ENCODE measurements at regions not wholly inside any gene's neighbourhood (a gene's known extent, or its start where the extent isn't known, plus 50 kb on each side); places are given as distances from the start of the nearest gene placed in this dataset.

DNA sequence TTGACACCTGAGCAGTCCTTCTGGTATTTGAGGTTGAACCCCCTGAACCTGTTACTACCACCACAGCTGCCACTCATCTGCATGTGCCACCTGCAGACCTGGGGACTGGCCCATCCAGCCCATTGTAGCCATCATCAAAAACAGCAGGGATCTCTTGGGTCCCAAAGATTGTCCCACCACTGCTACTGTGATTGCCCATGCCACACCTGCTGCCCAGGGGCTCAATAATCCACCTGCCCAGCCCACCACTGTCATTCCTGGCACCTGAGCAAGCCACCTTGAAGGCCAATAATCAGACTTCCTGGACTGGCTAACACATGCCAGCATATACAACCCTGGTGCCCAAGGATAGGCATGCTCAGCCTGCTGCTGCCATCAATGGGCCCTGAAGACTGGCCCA, 327.6 kb downstream of the CYRIA start:
- Histone ChIP-seq H3K4me1 (no peaks in the 10 kb centered on the region), H3K36me3 (no peaks in the 10 kb centered on the region), H3K27ac (no peak overlapping the region), H3K27me3 (no peaks in the 10 kb centered on the region), H3K4me3 (no peak overlapping the region), H3K9me3 (peaks cover 0 to 2% (median 0%) of the 10 kb centered on the region in 4 donors)
- DNase-seq, result no peak
- intact Hi-C loops (cut with DNase I), result no loop called here
- TF ChIP-seq POLR2A (IDR thresholded peaks at IDR 0.05) (no peak), POLR2AphosphoS5 (IDR thresholded peaks at IDR 0.05) (no peak), EP300 (IDR thresholded peaks at IDR 0.05) (no peak)
- TF ChIP-seq, protein P1, sequence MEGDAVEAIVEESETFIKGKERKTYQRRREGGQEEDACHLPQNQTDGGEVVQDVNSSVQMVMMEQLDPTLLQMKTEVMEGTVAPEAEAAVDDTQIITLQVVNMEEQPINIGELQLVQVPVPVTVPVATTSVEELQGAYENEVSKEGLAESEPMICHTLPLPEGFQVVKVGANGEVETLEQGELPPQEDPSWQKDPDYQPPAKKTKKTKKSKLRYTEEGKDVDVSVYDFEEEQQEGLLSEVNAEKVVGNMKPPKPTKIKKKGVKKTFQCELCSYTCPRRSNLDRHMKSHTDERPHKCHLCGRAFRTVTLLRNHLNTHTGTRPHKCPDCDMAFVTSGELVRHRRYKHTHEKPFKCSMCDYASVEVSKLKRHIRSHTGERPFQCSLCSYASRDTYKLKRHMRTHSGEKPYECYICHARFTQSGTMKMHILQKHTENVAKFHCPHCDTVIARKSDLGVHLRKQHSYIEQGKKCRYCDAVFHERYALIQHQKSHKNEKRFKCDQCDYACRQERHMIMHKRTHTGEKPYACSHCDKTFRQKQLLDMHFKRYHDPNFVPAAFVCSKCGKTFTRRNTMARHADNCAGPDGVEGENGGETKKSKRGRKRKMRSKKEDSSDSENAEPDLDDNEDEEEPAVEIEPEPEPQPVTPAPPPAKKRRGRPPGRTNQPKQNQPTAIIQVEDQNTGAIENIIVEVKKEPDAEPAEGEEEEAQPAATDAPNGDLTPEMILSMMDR (IDR thresholded peaks at IDR 0.05), result no peak

DNA sequence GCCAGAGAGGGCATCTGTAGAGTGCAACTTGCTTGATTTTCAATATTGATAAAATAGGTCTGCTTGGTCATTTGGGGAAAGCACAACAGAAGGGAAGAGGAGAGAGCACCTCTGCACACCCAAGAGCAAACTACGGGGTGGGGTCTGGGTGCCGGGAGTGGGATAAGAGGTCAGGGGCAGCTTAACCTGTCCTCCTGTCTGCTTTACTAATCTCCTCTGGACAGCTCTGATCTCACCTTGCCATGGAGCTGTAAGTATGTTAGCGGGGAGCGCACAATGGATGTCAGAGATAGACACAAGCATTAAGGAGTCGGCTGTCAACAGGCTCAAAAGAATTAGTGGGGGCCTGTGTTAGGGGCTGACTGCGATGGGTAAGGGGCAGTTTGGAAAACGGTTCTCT, 328.7 kb downstream of the CYRIA start:
- Histone ChIP-seq H3K27me3 (no peaks in the 10 kb centered on the region), H3K36me3 (no peaks in the 10 kb centered on the region), H3K4me1 (no peaks in the 10 kb centered on the region), H3K27ac (no peak overlapping the region), H3K4me3 (no peak overlapping the region), H3K9me3 (peaks cover 0 to 2% (median 0%) of the 10 kb centered on the region in 4 donors)
- WGBS, 2 donors, result 95 to 96% methylated on average over 7 of the region's 7 CpGs
- intact Hi-C loops (cut with DNase I), result no loop called here
- TF ChIP-seq POLR2AphosphoS5 (IDR thresholded peaks at IDR 0.05), result no peak
- DNase-seq, result no peak

DNA sequence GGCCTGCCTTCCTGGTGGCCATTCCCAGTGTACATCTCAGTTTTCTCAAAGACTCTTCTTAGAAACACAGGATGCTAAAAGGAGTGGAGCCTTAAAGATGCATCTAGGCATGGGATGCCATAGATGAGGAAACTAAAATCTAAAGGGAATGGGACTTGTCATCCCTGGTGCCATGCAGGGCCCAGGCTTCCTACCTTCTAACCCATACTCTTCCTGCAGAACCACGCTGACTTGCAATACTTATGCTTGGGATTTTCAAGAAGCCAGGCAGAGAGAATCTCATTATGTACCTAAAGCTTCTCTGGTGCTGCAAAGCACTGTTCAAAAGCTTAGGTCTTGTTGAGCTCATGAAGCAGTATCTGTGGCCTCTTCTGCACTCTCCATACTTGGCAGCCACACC, 329.1 kb downstream of the CYRIA start:
- no peak overlapping the region for H3K27ac ChIP-seq
- WGBS, 2 donors, result 77 to 86% methylated on average over 1 of the region's 1 CpG
- TF ChIP-seq POLR2A (IDR thresholded peaks at IDR 0.05) (no peak), POLR2AphosphoS5 (IDR thresholded peaks at IDR 0.05) (no peak), EP300 (IDR thresholded peaks at IDR 0.05) (no peak)
- TF ChIP-seq, protein P1 (IDR thresholded peaks at IDR 0.05), result no peak
- peaks cover 0 to 2% (median 0%) of the 10 kb centered on the region in 4 donors for H3K9me3 ChIP-seq
- no peak overlapping the region for H3K4me3 ChIP-seq
- no peak for DNase-seq
- no peaks in the 10 kb centered on the region for H3K36me3 ChIP-seq
- no peaks in the 10 kb centered on the region for H3K27me3 ChIP-seq
- intact Hi-C loops (cut with DNase I), result no loop called here
- no peaks in the 10 kb centered on the region for H3K4me1 ChIP-seq

DNA sequence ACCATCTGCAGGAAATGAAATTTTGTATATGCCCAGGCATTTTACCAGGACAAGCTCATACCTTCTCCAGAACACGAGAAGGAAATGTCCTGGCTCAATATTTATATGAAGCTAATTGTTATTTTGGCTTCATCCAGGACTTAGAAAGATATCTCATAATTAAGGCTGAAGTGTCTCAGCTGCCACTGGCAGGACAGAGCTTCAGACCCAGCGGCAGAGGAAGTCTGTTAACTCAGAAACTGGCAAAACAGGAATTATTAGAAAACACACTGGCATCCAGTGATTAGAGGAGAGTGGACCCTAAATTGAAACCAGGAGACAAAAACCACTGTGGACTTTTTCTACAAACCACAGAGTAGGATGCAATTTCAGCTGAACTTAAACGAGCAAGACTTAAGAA, 329.7 kb downstream of the CYRIA start:
- H3K27me3 ChIP-seq, result no peaks in the 10 kb centered on the region
- H3K27ac ChIP-seq, result no peak overlapping the region
- intact Hi-C loops (cut with DNase I), result no loop called here
- peaks cover 0 to 1% (median 0%) of the 10 kb centered on the region in 4 donors for H3K4me1 ChIP-seq
- H3K36me3 ChIP-seq, result no peaks in the 10 kb centered on the region
- no peak for DNase-seq
- TF ChIP-seq, protein P1 (IDR thresholded peaks at IDR 0.05), result no peak
- TF ChIP-seq POLR2AphosphoS5 (IDR thresholded peaks at IDR 0.05) (no peak), EP300 (IDR thresholded peaks at IDR 0.05) (no peak), POLR2A (IDR thresholded peaks at IDR 0.05) (no peak)
- WGBS, 2 donors, result 52 to 72% methylated on average over 3 of the region's 3 CpGs
- no peak overlapping the region for H3K4me3 ChIP-seq
- H3K9me3 ChIP-seq, result peaks cover 0 to 2% (median 0%) of the 10 kb centered on the region in 4 donors

DNA sequence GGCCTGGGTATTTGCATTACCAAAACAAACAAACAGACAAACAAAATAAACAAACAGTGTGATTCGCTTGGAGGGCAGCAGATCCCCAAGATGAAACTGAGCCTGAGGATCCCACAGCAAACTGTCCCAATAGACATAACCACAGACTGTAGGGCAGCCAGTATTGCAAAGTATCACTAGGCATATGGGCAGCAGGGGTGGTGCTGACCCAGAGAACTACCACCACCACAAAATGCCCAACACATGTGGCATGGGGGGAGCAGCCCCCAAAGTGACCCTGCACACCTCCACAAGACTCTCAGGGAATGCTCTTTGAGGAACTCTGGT, 330.1 kb downstream of the CYRIA start:
- Histone ChIP-seq H3K9me3 (peaks cover 0 to 2% (median 0%) of the 10 kb centered on the region in 4 donors), H3K4me3 (no peak overlapping the region), H3K36me3 (no peaks in the 10 kb centered on the region), H3K27ac (no peak overlapping the region), H3K27me3 (no peaks in the 10 kb centered on the region), H3K4me1 (peaks cover 0 to 5% (median 0%) of the 10 kb centered on the region in 4 donors)
- no peak for DNase-seq
- TF ChIP-seq, protein P1 (IDR thresholded peaks at IDR 0.05), result no peak
- TF ChIP-seq POLR2AphosphoS5 (IDR thresholded peaks at IDR 0.05) (no peak), EP300 (IDR thresholded peaks at IDR 0.05) (no peak), POLR2A (IDR thresholded peaks at IDR 0.05) (no peak)
- WGBS, 2 donors, result 81 to 82% methylated on average over 1 of the region's 1 CpG
- intact Hi-C loops (cut with DNase I), result no loop called here

Measured in sigmoid colon (tissue), 6 donors.